Brain pericyte (primary cell): ENCODE measurements at regions not wholly inside any gene's neighbourhood (a gene's known extent, or its start where the extent isn't known, plus 50 kb on each side); places are given as distances from the start of the nearest gene placed in this dataset.

Source experiments
- DNase-seq: peaks from one replicate; pipeline ENCODE4 v3.0.0-alpha.2; 2012; ENCODE audit warnings: low read depth, low spot score

GRCh38 chr15:87167055-87167454 lies 1087.4 kb downstream of the AGBL1 start:
- DNase-seq = no peak

- DNase-seq = no peak
Measured at GRCh38 chr15:87155771-87156170, 1076.1 kb downstream of the AGBL1 start.

GRCh38 chr15:87154761-87155160 lies 1075.1 kb downstream of the AGBL1 start:
- DNase-seq = no peak

GRCh38 chr15:87151202-87151748 lies 1071.6 kb downstream of the AGBL1 start:
- no peak for DNase-seq

DNA sequence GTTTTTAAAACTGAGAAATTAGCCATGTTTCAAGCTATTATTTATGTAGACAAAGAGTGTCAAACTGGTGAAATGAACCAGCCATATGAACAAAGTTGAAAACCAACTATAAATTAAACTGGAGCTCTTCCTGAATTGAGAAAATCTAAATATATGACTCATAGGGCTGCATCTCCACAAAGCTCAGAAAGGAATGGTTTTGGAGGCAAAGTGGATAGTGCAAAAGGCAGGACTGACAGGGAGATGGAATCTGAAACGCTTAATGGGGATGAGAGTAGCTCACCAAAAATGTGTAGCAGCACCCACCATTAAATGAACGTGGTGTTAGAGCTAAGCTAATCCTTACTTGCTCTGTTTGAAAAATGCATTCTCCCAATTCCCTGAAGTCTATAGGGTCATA lies 1066.0 kb downstream of the AGBL1 start:
- DNase-seq = no peak

DNA sequence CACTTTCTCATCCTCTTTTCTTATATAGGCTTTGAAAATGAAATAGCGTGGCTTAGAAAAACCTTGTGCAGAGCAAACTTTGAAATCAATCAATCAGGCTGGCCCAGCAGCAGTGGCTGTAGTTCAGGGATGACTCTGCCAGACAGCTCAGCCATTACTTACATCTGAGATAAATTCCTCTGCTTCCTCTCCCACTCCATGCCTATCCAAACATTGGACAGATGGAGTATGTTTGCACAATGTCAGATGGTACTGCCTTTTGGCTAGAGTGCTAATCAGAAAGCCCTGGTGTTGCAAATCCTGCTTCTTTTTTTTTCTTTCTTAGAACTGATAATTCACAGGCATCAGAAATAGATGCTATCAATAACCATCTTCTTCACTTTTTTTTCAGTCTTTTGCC lies 1065.1 kb downstream of the AGBL1 start:
- no peak for DNase-seq

DNA sequence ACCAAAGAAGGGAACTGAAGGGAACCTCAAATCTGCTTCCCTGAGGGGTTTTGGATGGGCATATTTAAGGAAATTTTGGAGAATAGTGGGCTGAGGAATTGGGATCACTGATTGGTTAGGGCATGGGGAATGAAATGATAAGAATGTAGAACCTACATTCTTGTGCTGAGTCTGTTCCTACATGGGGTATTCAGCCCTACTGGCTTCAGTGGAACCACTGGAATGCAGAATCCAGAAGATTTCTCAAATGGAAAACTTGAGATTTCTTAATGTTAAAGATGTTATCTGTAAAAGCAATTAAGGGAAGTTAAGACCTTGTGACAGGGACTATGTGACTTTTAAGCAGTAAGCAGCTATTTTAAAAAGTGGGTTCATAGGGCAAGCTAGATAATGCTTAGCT lies 1062.4 kb downstream of the AGBL1 start:
- DNase-seq = no peak

DNA sequence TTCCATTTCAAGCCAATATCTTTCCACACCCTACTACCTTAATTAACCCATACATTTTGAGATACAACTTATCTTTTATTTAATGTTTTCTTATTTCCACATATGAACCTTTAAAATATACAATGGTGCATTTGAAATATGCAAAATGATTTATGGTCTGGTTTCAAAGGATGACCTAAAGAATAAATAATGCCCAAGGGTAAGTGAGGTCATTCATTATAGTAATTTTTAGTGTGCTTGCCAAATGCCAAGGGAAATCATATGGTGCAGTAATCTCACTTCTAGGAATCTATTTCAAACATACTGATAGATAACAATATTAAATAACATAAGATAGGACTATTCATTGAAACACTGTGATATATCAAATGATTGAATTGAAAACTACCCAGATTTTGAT lies 1055.4 kb downstream of the AGBL1 start:
- no peak for DNase-seq

GRCh38 chr15:87133704-87134103 lies 1054.0 kb downstream of the AGBL1 start:
- DNase-seq = no peak

- DNase-seq = no peak
Measured at GRCh38 chr15:87131067-87131466, 1051.4 kb downstream of the AGBL1 start.

DNA sequence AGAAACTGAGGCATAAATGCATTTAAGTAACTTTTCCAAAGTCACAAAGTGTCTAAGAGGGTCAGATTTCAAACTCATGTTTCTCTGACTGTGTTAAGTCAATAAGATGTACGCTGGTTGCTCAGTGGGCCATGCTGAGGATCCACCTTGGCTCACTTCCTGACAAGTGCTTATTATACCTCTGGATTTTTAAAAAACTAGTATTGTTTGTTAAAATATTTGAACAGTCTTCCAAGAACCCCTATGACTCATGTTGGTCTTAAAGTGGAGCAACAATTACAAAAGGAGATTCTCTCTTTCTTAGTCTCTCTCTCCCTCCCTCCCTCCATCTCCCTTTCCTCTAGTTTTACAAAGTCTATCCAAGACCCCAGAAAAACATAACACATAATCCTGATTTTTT lies 1050.2 kb downstream of the AGBL1 start:
- DNase-seq = no peak

DNA sequence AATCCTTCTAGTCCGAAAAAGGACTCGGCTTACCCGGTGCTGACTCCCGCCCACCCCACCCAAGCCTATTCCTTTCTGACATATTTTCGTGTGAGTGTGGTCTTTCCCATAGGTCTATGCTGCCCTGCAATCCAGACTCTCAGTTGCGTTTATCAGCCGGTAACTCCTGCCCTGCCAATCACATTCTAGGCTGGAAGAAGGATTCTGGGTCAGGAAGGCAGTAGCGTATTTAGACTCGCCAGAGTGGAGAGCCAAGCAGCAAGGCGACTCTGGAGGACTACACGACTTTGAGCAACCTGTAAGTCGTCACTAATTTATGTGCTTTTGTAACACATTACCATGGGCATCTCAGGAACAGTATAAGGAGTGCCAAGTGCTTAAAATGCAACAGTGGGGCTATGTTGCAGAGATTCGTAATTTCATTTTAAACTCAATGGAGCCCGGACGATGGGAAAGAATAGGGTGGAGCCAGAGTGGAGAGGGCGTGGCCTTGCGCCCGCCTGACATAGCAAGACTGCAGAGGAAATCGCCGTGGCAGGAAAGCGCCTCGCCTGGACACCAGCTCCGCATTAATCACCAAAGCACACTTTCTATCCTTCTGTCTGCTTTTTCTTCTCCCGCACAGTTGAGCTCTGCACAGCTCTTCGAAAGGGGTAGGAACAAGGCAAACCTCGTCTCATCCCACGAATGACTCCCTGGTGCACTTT lies 1044.2 kb downstream of the AGBL1 start:
- DNase-seq = no peak

- no peak for DNase-seq
Measured at GRCh38 chr15:87121336-87121735, 1041.7 kb downstream of the AGBL1 start.

DNA sequence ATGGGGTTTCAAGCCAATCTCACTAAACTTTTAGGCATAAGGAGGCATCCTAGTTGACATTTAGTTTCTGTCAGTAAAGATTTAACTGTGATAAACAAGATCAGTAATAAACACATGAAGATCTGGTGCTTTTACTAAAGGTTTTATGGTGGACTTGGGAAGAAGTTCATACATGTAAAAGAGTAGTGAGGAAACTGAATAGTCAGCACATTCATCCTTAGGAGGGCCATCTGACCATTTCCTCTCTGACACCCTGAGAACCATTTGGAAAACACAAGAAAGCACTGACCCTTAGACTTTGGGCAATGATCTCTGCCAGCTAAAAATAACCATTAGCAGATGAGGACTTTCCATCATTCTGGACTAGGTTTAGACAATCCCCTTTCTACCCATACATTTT lies 1040.9 kb downstream of the AGBL1 start:
- DNase-seq = no peak

- no peak for DNase-seq
Measured at GRCh38 chr15:87118846-87119245, 1039.2 kb downstream of the AGBL1 start.

GRCh38 chr15:87118435-87118834 lies 1038.8 kb downstream of the AGBL1 start:
- no peak for DNase-seq

DNA sequence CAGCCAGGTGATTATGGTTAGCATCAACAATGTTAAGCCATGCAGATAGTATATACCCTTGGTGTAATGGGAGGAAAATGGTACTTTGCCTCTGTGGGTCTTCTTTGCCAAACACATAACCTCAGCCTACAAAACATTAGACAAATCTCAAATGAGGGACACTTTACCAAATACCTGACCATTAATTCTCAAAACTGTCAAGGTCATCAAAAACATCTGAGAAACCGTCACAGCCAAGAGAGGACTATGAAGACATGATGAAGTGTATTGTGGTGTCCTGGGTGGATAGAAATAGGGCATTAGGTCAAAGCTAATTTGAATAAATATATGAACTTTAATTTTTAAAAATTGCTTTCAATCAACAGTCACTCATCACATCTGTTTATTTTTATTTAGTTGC lies 1036.1 kb downstream of the AGBL1 start:
- no peak for DNase-seq

DNA sequence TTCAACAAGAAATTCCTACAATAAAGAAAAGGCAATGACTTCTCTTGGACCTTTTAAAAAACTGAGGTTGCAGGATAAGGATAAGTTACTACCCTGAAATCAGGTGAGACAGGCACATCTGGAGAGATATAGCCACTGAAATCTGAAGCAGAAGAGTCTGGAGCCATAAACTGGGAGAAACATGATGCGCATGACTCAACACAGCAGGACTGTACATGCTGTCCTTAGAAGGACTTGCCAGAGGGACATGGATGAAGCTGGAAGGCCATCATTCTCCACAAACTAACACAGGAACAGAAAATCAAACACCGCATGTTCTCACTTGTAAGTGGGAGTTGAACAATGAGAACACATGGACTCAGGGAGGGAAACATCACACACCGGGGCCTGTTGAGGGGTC lies 1020.2 kb downstream of the AGBL1 start:
- DNase-seq = no peak

GRCh38 chr15:87089551-87089950 lies 1009.9 kb downstream of the AGBL1 start:
- no peak for DNase-seq

GRCh38 chr15:87083201-87083600 lies 1003.5 kb downstream of the AGBL1 start:
- no peak for DNase-seq

DNA sequence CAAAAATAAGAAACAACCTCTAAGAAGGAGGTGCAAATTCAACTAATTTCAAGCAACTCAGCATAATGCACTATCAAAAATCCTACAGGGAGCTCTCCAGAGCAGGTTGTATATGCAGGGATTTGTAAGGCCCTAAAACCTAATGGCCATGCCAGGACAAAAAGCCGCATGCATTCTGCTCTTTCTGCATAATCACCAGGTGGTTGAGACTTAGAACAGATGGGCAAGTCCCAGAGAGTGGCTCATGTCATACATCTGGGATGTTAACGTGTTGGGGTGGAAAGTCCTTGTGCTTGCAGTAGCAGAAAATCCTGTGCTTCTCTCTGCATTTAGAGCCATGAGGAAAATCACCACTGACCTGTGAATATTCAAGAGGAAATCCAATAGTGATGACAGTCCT lies 1002.9 kb downstream of the AGBL1 start:
- DNase-seq = no peak

- no peak for DNase-seq
Measured at GRCh38 chr15:87080547-87080946, 1000.9 kb downstream of the AGBL1 start.
